ENCODE measurements at regions not wholly inside any gene's neighbourhood (a gene's known extent, or its start where the extent isn't known, plus 50 kb on each side); places are given as distances from the start of the nearest gene placed in this dataset.

GRCh38 chr18:1222880-1223279, 318.2 kb downstream of the ADCYAP1 start (continued):
- TF ChIP-seq REST (IDR thresholded peaks at IDR 0.05) (no peak), FOXA2 (IDR thresholded peaks at IDR 0.05) (no peak), RXRA (IDR thresholded peaks at IDR 0.05) (no peak), EGR1 (IDR thresholded peaks at IDR 0.05; ENCODE audit: low read depth in 2 of 2) (no peak), GABPA (IDR thresholded peaks at IDR 0.05 in 1 of 2, conservative IDR thresholded peaks at IDR 0.05 in 1 of 2) (no peak), JUND (IDR thresholded peaks at IDR 0.05) (no peak), FOXA1 (IDR thresholded peaks at IDR 0.05) (no peak)

GRCh38 chr18:1227025-1227424, 322.4 kb downstream of the ADCYAP1 start:
- peaks cover 1 to 8% (median 2%) of the 10 kb centered on the region in 4 donors for H3K9me3 ChIP-seq (ENCODE audit: control insufficient read depth in 4 of 4, low read length in 3 of 4)
- H3K27ac ChIP-seq (ENCODE audit: low read depth in 1 of 2, low read length in 2 of 2), result no peak overlapping the region
- DNase-seq (ENCODE audit: low spot score), result no peak
- no peaks in the 10 kb centered on the region for H3K27me3 ChIP-seq (ENCODE audit: control insufficient read depth in 4 of 4, insufficient read depth in 4 of 4, low read length in 3 of 4)
- WGBS, result 82% methylated on average over 4 of the region's 4 CpGs
- TF ChIP-seq TAF1 (conservative IDR thresholded peaks at IDR 0.05) (no peak), EGR1 (IDR thresholded peaks at IDR 0.05; ENCODE audit: low read depth in 2 of 2) (no peak), HNF4G (IDR thresholded peaks at IDR 0.05) (no peak), RXRA (IDR thresholded peaks at IDR 0.05) (no peak), ATF3 (IDR thresholded peaks at IDR 0.05) (no peak), REST (IDR thresholded peaks at IDR 0.05) (no peak), RAD21 (IDR thresholded peaks at IDR 0.05) (no peak), NR2F2 (IDR thresholded peaks at IDR 0.05) (no peak), FOXA1 (IDR thresholded peaks at IDR 0.05) (no peak), YY1 (IDR thresholded peaks at IDR 0.05) (no peak), SP1 (IDR thresholded peaks at IDR 0.05) (no peak), HNF4A (conservative IDR thresholded peaks at IDR 0.05) (no peak), ZBTB33 (IDR thresholded peaks at IDR 0.05) (no peak), CTCF (IDR thresholded peaks at IDR 0.05; ENCODE audit: low read depth, low read length, missing input control) (no peak), JUND (IDR thresholded peaks at IDR 0.05) (no peak)
- no peak overlapping the region for H3K9ac ChIP-seq (ENCODE audit: low read depth in 1 of 2, low read length in 2 of 2)
- no peak overlapping the region for H3K4me3 ChIP-seq (ENCODE audit: low read depth in 1 of 3, low read length in 3 of 3)
- no peaks in the 10 kb centered on the region for H3K36me3 ChIP-seq (ENCODE audit: control insufficient read depth in 4 of 4, insufficient read depth in 3 of 4, low read depth in 1 of 4, low read length in 3 of 4)
- no peaks in the 10 kb centered on the region for H3K4me1 ChIP-seq (ENCODE audit: control insufficient read depth in 4 of 4, insufficient read depth in 4 of 4, low read length in 3 of 4)
